Mesothelial cell of epicardium (in vitro differentiated cells): ENCODE measurements at regions not wholly inside any gene's neighbourhood (a gene's known extent, or its start where the extent isn't known, plus 50 kb on each side); places are given as distances from the start of the nearest gene placed in this dataset.

Source experiments
- DNase-seq, 2 experiments: peaks; one replicate each; pipeline ENCODE4 v3.0.0; 2021; ENCODE audit warnings: low spot score in 2 of 2; ENCODE audit not compliant: unreplicated experiment in 2 of 2
- H3K27ac Mint-ChIP-seq: 2 replicates; pipeline ENCODE4 v1.8.0; 2021; ENCODE audit warnings: mixed read lengths
- H3K27me3 Mint-ChIP-seq: 2 replicates; pipeline ENCODE4 v1.8.0; 2021; ENCODE audit warnings: low read depth, mixed read lengths
- H3K36me3 Mint-ChIP-seq: 2 replicates; pipeline ENCODE4 v1.8.0; 2021; ENCODE audit warnings: mixed read lengths
- H3K4me1 Mint-ChIP-seq: 2 replicates; pipeline ENCODE4 v1.8.0; 2021; ENCODE audit warnings: mixed read lengths
- H3K4me3 Mint-ChIP-seq: 2 replicates; pipeline ENCODE4 v1.8.0; 2021; ENCODE audit warnings: mild to moderate bottlenecking, moderate library complexity, mixed read lengths
- H3K9me3 Mint-ChIP-seq: 2 replicates; pipeline ENCODE4 v1.8.0; 2021; ENCODE audit warnings: mixed read lengths
- TF ChIP-seq, protein P1 (sequence below): fragments of 200-600 bp; sonication (generic); IDR thresholded peaks from one replicate; pipeline ENCODE4 v1.5.0; 2021; ENCODE audit warnings: antibody characterized with exemption; ENCODE audit not compliant: unreplicated experiment

DNA sequence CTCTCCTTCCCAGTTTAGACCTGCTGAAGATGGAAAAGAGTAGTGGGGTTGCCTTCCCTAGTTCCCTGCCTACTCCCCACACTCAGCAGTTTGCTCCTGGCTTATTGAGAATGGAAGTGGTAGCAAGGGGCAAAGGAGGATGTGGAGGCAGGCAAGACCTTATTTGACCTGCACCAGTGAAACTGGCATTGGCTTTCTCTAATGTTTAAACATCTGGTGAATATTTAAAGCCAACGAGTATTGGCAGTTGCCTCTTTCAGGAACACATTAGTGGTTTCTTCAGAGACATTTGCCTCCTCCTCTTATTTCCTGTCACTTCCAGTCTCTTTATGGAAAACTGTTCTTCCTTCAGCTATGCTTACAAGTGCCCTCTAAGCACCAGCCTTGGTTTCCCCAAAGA is 62.4 kb upstream of the VAV3 start:
- no peaks in the 10 kb centered on the region for H3K36me3 Mint-ChIP-seq
- DNase-seq, result no peak
- no peak overlapping the region for H3K4me3 Mint-ChIP-seq
- peaks cover 58% of the 10 kb centered on the region for H3K27me3 Mint-ChIP-seq
- H3K4me1 Mint-ChIP-seq, result no peaks in the 10 kb centered on the region
- no peak overlapping the region for H3K27ac Mint-ChIP-seq
- peaks cover 4% of the 10 kb centered on the region for H3K9me3 Mint-ChIP-seq
- TF ChIP-seq, protein P1, sequence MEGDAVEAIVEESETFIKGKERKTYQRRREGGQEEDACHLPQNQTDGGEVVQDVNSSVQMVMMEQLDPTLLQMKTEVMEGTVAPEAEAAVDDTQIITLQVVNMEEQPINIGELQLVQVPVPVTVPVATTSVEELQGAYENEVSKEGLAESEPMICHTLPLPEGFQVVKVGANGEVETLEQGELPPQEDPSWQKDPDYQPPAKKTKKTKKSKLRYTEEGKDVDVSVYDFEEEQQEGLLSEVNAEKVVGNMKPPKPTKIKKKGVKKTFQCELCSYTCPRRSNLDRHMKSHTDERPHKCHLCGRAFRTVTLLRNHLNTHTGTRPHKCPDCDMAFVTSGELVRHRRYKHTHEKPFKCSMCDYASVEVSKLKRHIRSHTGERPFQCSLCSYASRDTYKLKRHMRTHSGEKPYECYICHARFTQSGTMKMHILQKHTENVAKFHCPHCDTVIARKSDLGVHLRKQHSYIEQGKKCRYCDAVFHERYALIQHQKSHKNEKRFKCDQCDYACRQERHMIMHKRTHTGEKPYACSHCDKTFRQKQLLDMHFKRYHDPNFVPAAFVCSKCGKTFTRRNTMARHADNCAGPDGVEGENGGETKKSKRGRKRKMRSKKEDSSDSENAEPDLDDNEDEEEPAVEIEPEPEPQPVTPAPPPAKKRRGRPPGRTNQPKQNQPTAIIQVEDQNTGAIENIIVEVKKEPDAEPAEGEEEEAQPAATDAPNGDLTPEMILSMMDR, result no peak

DNA sequence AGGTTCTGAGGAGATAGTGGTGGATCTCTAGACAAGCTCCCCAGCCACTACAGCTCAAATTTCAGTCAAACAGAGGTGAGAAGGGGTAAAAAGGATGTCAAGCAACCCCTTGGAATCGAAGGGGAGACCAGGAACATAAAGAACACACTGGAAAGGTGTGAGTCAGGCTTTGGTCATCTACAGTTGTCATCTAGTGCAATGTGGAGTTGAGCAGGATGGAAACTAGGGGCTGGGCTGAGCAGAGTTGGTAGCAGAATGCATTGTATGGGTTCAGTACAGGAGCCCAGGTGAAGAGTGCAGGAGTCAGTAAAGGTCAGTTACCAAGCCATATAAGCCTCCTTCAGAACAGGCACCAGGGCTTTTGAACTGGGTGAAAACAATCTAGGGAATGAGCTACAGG is 52.7 kb upstream of the VAV3 start:
- peaks cover 26% of the 10 kb centered on the region for H3K27me3 Mint-ChIP-seq
- no peak for DNase-seq
- peaks cover 14% of the 10 kb centered on the region for H3K9me3 Mint-ChIP-seq
- TF ChIP-seq, protein P1, result no peak
- H3K4me1 Mint-ChIP-seq, result no peaks in the 10 kb centered on the region
- H3K27ac Mint-ChIP-seq, result no peak overlapping the region
- H3K36me3 Mint-ChIP-seq, result no peaks in the 10 kb centered on the region
- no peak overlapping the region for H3K4me3 Mint-ChIP-seq

DNA sequence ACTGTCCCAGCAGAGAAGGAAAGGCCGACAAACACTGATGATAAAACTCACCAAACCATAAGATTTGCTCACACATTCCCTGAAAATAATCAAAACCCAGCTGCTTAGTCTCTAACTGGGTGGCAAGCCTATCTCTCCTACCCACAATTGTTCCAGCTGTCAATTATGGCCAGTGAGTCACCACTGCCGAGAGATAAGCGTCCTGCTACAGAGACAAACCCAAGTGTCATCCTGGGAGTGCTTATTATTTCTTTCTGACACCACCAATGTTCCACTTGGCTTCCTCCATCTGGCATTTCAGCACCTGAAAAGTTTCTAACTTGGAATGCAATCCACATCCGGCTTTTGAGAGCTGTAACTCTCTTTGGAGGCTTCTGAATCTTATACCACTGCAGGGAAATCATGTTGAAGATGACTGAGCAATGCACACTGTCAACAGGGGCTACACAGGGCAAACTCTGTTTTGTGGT is 51.5 kb upstream of the VAV3 start:
- Mint-ChIP-seq H3K27ac (no peak overlapping the region), H3K9me3 (peaks cover 14% of the 10 kb centered on the region), H3K27me3 (peaks cover 26% of the 10 kb centered on the region), H3K36me3 (no peaks in the 10 kb centered on the region), H3K4me1 (no peaks in the 10 kb centered on the region), H3K4me3 (no peak overlapping the region)
- no peak for DNase-seq
- TF ChIP-seq, protein P1, result no peak
